Activated naive CD8-positive, alpha-beta T cell treated with anti-CD3 and anti-CD28 coated beads, Interleukin-2, amount 10 ng/mL, durations not matched to agents 7 days and 5 days (primary cell): ENCODE measurements at regions not wholly inside any gene's neighbourhood (a gene's known extent, or its start where the extent isn't known, plus 50 kb on each side); places are given as distances from the start of the nearest gene placed in this dataset.

ENCODE experiments used
- ATAC-seq: fragments of 150-1000 bp; cut with Tn5 transposase; one replicate; pipeline ENCODE4 v1.10.0; 2021; ENCODE audit warnings: low read depth, moderate library complexity
- POLR2A ChIA-PET: fragments of 350-600 bp; sonication (Branson Sonifier 250); formaldehyde crosslinking; loops from one replicate; lab custom pipeline; 2021; ENCODE audit warnings: antibody characterized with exemption; lab: Charles Lee
- DNase-seq: peaks from one replicate; pipeline ENCODE4 v3.0.0; 2021
- H3K27ac Mint-ChIP-seq: one replicate; pipeline ENCODE4 v1.8.0; 2022; ENCODE audit warnings: mild to moderate bottlenecking, mixed read lengths
- H3K27me3 Mint-ChIP-seq: one replicate; pipeline ENCODE4 v1.8.0; 2022; ENCODE audit warnings: mild to moderate bottlenecking, moderate library complexity, mixed read lengths
- H3K36me3 Mint-ChIP-seq: one replicate; pipeline ENCODE4 v1.8.0; 2021; ENCODE audit warnings: mild to moderate bottlenecking, mixed read lengths
- H3K4me1 Mint-ChIP-seq: one replicate; pipeline ENCODE4 v1.8.0; 2021; ENCODE audit warnings: mixed read lengths
- H3K4me3 Mint-ChIP-seq: one replicate; pipeline ENCODE4 v1.8.0; 2022; ENCODE audit warnings: mild to moderate bottlenecking, moderate library complexity, mixed read lengths
- H3K9me3 Mint-ChIP-seq: one replicate; pipeline ENCODE4 v1.8.0; 2021; ENCODE audit warnings: mixed read lengths

- Mint-ChIP-seq H3K4me3 (no peak overlapping the region), H3K9me3 (no peaks in the 10 kb centered on the region), H3K27ac (no peak overlapping the region), H3K4me1 (no peaks in the 10 kb centered on the region), H3K36me3 (no peaks in the 10 kb centered on the region), H3K27me3 (peaks cover 13% of the 10 kb centered on the region)
- DNase-seq (no peak), ATAC-seq (no peak)
- POLR2A ChIA-PET = no interaction called here
Measured at GRCh38 chr10:3584926-3585784, 199.9 kb downstream of the KLF6 start.

GRCh38 chr10:3580565-3580964, 204.4 kb downstream of the KLF6 start:
- Mint-ChIP-seq H3K36me3 (no peaks in the 10 kb centered on the region), H3K4me1 (peaks cover 3% of the 10 kb centered on the region), H3K4me3 (no peak overlapping the region), H3K27ac (no peak overlapping the region), H3K27me3 (peaks cover 9% of the 10 kb centered on the region), H3K9me3 (no peaks in the 10 kb centered on the region)
- DNase-seq (no peak), ATAC-seq (no peak)
- POLR2A ChIA-PET = no interaction called here

- H3K4me1 Mint-ChIP-seq = peaks cover 3% of the 10 kb centered on the region
- ATAC-seq = no peak
- H3K9me3 Mint-ChIP-seq = no peaks in the 10 kb centered on the region
- no peak overlapping the region for H3K27ac Mint-ChIP-seq
- H3K36me3 Mint-ChIP-seq = no peaks in the 10 kb centered on the region
- POLR2A ChIA-PET = no interaction called here
- H3K27me3 Mint-ChIP-seq = peaks cover 11% of the 10 kb centered on the region
- no peak overlapping the region for H3K4me3 Mint-ChIP-seq
- no peak for DNase-seq
Measured at GRCh38 chr10:3579845-3580244, 205.2 kb downstream of the KLF6 start.

- Mint-ChIP-seq H3K27ac (no peak overlapping the region), H3K4me1 (peaks cover 3% of the 10 kb centered on the region), H3K9me3 (no peaks in the 10 kb centered on the region), H3K27me3 (peaks cover 12% of the 10 kb centered on the region), H3K36me3 (no peaks in the 10 kb centered on the region), H3K4me3 (no peak overlapping the region)
- DNase-seq (no peak), ATAC-seq (no peak)
- POLR2A ChIA-PET = no interaction called here
Measured at GRCh38 chr10:3578682-3579081, 206.3 kb downstream of the KLF6 start.

GRCh38 chr10:3578159-3578558, 206.8 kb downstream of the KLF6 start:
- no peaks in the 10 kb centered on the region for H3K9me3 Mint-ChIP-seq
- no peaks in the 10 kb centered on the region for H3K36me3 Mint-ChIP-seq
- H3K4me3 Mint-ChIP-seq = no peak overlapping the region
- peaks cover 12% of the 10 kb centered on the region for H3K27me3 Mint-ChIP-seq
- DNase-seq = no peak
- POLR2A ChIA-PET = no interaction called here
- H3K4me1 Mint-ChIP-seq = peaks cover 3% of the 10 kb centered on the region
- no peak overlapping the region for H3K27ac Mint-ChIP-seq
- no peak for ATAC-seq

GRCh38 chr10:3574451-3574850, 210.6 kb downstream of the KLF6 start:
- POLR2A ChIA-PET = no interaction called here
- Mint-ChIP-seq H3K27ac (no peak overlapping the region), H3K4me1 (peaks cover under 1% of the 10 kb centered on the region), H3K27me3 (peaks cover 16% of the 10 kb centered on the region), H3K4me3 (no peak overlapping the region), H3K9me3 (no peaks in the 10 kb centered on the region), H3K36me3 (no peaks in the 10 kb centered on the region)
- ATAC-seq (no peak), DNase-seq (no peak)

GRCh38 chr10:3573498-3573897, 211.5 kb downstream of the KLF6 start:
- no peak overlapping the region for H3K4me3 Mint-ChIP-seq
- peaks cover 19% of the 10 kb centered on the region for H3K27me3 Mint-ChIP-seq
- DNase-seq = no peak
- POLR2A ChIA-PET = no interaction called here
- H3K4me1 Mint-ChIP-seq = peaks cover 2% of the 10 kb centered on the region
- H3K36me3 Mint-ChIP-seq = no peaks in the 10 kb centered on the region
- no peak for ATAC-seq
- no peak overlapping the region for H3K27ac Mint-ChIP-seq
- no peaks in the 10 kb centered on the region for H3K9me3 Mint-ChIP-seq

- no peak for ATAC-seq
- H3K27me3 Mint-ChIP-seq = peaks cover 19% of the 10 kb centered on the region
- POLR2A ChIA-PET = no interaction called here
- peaks cover 7% of the 10 kb centered on the region for H3K4me1 Mint-ChIP-seq
- DNase-seq = no peak
- H3K27ac Mint-ChIP-seq = no peak overlapping the region
- no peaks in the 10 kb centered on the region for H3K9me3 Mint-ChIP-seq
- no peak overlapping the region for H3K4me3 Mint-ChIP-seq
- no peaks in the 10 kb centered on the region for H3K36me3 Mint-ChIP-seq
Measured at GRCh38 chr10:3571310-3571825, 213.6 kb downstream of the KLF6 start.

GRCh38 chr10:3570855-3571266, 214.1 kb downstream of the KLF6 start:
- Mint-ChIP-seq H3K4me3 (no peak overlapping the region), H3K9me3 (no peaks in the 10 kb centered on the region), H3K4me1 (peaks cover 7% of the 10 kb centered on the region), H3K27ac (no peak overlapping the region), H3K27me3 (peaks cover 15% of the 10 kb centered on the region), H3K36me3 (no peaks in the 10 kb centered on the region)
- POLR2A ChIA-PET = no interaction called here
- ATAC-seq = no peak
- DNase-seq = no peak

GRCh38 chr10:3570131-3570729, 214.8 kb downstream of the KLF6 start:
- POLR2A ChIA-PET = no interaction called here
- Mint-ChIP-seq H3K36me3 (no peaks in the 10 kb centered on the region), H3K27ac (no peak overlapping the region), H3K4me3 (no peak overlapping the region), H3K9me3 (peaks cover 1% of the 10 kb centered on the region), H3K27me3 (peaks cover 10% of the 10 kb centered on the region), H3K4me1 (peaks cover 7% of the 10 kb centered on the region)
- no peak for ATAC-seq
- no peak for DNase-seq

- POLR2A ChIA-PET = no interaction called here
- peaks cover 5% of the 10 kb centered on the region for H3K9me3 Mint-ChIP-seq
- ATAC-seq = no peak
Measured at GRCh38 chr10:3568983-3569382, 216.0 kb downstream of the KLF6 start.

GRCh38 chr10:3568392-3568791, 216.6 kb downstream of the KLF6 start:
- Mint-ChIP-seq H3K4me1 (peaks cover 7% of the 10 kb centered on the region), H3K36me3 (peaks cover 1% of the 10 kb centered on the region), H3K27ac (no peak overlapping the region), H3K27me3 (peaks cover 7% of the 10 kb centered on the region), H3K4me3 (no peak overlapping the region), H3K9me3 (peaks cover 5% of the 10 kb centered on the region)
- POLR2A ChIA-PET = no interaction called here
- ATAC-seq = no peak
- no peak for DNase-seq

More at GRCh38 chr10:3568983-3569382, 216.0 kb downstream of the KLF6 start:
- no peak overlapping the region for H3K27ac Mint-ChIP-seq
- H3K27me3 Mint-ChIP-seq = peaks cover 7% of the 10 kb centered on the region
- no peak for DNase-seq
- no peak overlapping the region for H3K4me3 Mint-ChIP-seq
- peaks cover 1% of the 10 kb centered on the region for H3K36me3 Mint-ChIP-seq
- H3K4me1 Mint-ChIP-seq = peaks cover 7% of the 10 kb centered on the region

GRCh38 chr10:3567291-3567963, 217.6 kb downstream of the KLF6 start:
- ATAC-seq (no peak), DNase-seq (no peak)
- no peak overlapping the region for H3K4me3 Mint-ChIP-seq
- H3K27me3 Mint-ChIP-seq = peaks cover 9% of the 10 kb centered on the region
- POLR2A ChIA-PET = no interaction called here
- H3K4me1 Mint-ChIP-seq = peaks cover 7% of the 10 kb centered on the region
- H3K27ac Mint-ChIP-seq = no peak overlapping the region
- H3K9me3 Mint-ChIP-seq = peaks cover 5% of the 10 kb centered on the region
- H3K36me3 Mint-ChIP-seq = peaks cover 1% of the 10 kb centered on the region
